A549 (cell line): ENCODE measurements at regions not wholly inside any gene's neighbourhood (a gene's known extent, or its start where the extent isn't known, plus 50 kb on each side); places are given as distances from the start of the nearest gene placed in this dataset.

ENCODE experiments used
- ATAC-seq, 2 experiments: fragments of 200-7000 bp in 1 of 2; fragments of >200 bp in 1 of 2; cut with Nextera tagmentation in 1 of 2; cut with Tn5 transposase in 1 of 2; 3 replicates each; pipeline versions ENCODE4 v1.8.0 to v1.9.1; 2018 to 2020; ENCODE audit warnings: mild to moderate bottlenecking in 1 of 2, moderate library complexity in 1 of 2
- CTCF ChIA-PET: fragments of 300-600 bp; sonication (Branson Sonifier 250); formaldehyde crosslinking; extraction: SDS; loops from one replicate; lab custom pipeline; 2021; ENCODE audit warnings: antibody characterized with exemption, inconsistent platforms; lab: Yijun Ruan, JAX
- POLR2A ChIA-PET: fragments of 350-600 bp; formaldehyde crosslinking; extraction: SDS; loops from one replicate; lab custom pipeline; 2021; ENCODE audit warnings: antibody characterized with exemption, inconsistent platforms; lab: Yijun Ruan, JAX
- DNase-seq, 2 experiments: peaks; one replicate each; pipeline versions ENCODE4 v3.0.0 to v3.0.0-alpha.2; 2011 to 2016; ENCODE audit warnings: low read depth in 1 of 2, low spot score in 1 of 2
- FAIRE-seq: peaks from 2 replicates; lab custom pipeline; 2011; peaks lifted over from hg19 to GRCh38; lab: Jason Lieb, UNC
- H3K27ac ChIP-seq, 2 experiments: fragments of >200 bp; sonication (Bioruptor Twin); formaldehyde crosslinking; 3 replicates each; pipeline ENCODE4 v1.5.1; 2016 to 2017
- H3K4me1 ChIP-seq: fragments of >200 bp; sonication (Bioruptor Twin); formaldehyde crosslinking; 3 replicates; pipeline ENCODE4 v1.6.1; 2016
- H3K4me2 ChIP-seq: fragments of >200 bp; sonication (Bioruptor Twin); formaldehyde crosslinking; 3 replicates; pipeline ENCODE4 v1.6.1; 2016
- H3K4me3 ChIP-seq: fragments of >200 bp; sonication (Bioruptor Twin); formaldehyde crosslinking; 3 replicates; pipeline ENCODE4 v1.5.1; 2016
- H3K9me3 ChIP-seq: fragments of >200 bp; sonication (Bioruptor Twin); formaldehyde crosslinking; 3 replicates; pipeline ENCODE4 v1.6.1; 2016
- CBX8 ChIP-seq: fragments of 200-600 bp; sonication (generic); IDR thresholded peaks from 2 replicates; pipeline ENCODE4 v1.6.1; 2016
- CEBPB ChIP-seq, 2 experiments: fragments of >200 bp in 1 of 2; sonication (Bioruptor Twin) in 1 of 2; formaldehyde crosslinking in 1 of 2; IDR thresholded peaks; 2 replicates each; pipeline ENCODE4 v1.6.1; 2012 to 2016
- E2F6 ChIP-seq: IDR thresholded peaks from 2 replicates; pipeline ENCODE4 v1.6.1; 2012; ENCODE audit warnings: low read depth, borderline replicate concordance
- EHF ChIP-seq: fragments of 250-450 bp; sonication (Bioruptor Pico); IDR thresholded peaks from 2 replicates; pipeline ENCODE4 v1.5.0; 2020; ENCODE audit warnings: mild to moderate bottlenecking
- ELK1 ChIP-seq: fragments of 150-350 bp; IDR thresholded peaks from 2 replicates; pipeline ENCODE4 v1.6.1; 2014; ENCODE audit warnings: low read depth, mild to moderate bottlenecking, low read length
- FOSB ChIP-seq: fragments of 250-450 bp; sonication (Bioruptor Pico); IDR thresholded peaks from 2 replicates; pipeline ENCODE4 v1.5.0; 2020; ENCODE audit warnings: mild to moderate bottlenecking, moderate library complexity
- FOSL2 ChIP-seq, 2 experiments: fragments of 450-650 bp in 1 of 2; fragments of >200 bp in 1 of 2; sonication (Bioruptor Twin) in 1 of 2; formaldehyde crosslinking; IDR thresholded peaks; 2 replicates each; pipeline versions ENCODE4 v1.5.0 to v1.6.1; 2016 to 2020; ENCODE audit warnings: mild to moderate bottlenecking in 1 of 2, moderate library complexity in 1 of 2
- HMGXB4 ChIP-seq: fragments of 250-450 bp; sonication (Bioruptor Pico); IDR thresholded peaks from 2 replicates; pipeline ENCODE4 v1.5.0; 2021; ENCODE audit warnings: mild to moderate bottlenecking, moderate library complexity, borderline replicate concordance
- HOXB13 ChIP-seq: fragments of 250-450 bp; sonication (Bioruptor Pico); IDR thresholded peaks from 2 replicates; pipeline ENCODE4 v1.5.0; 2020; ENCODE audit warnings: low read depth, mild to moderate bottlenecking, moderate library complexity
- HOXB5 ChIP-seq: fragments of 250-450 bp; sonication (Bioruptor Pico); IDR thresholded peaks from 2 replicates; pipeline ENCODE4 v1.5.0; 2020; ENCODE audit warnings: mild to moderate bottlenecking, moderate library complexity
- JUN ChIP-seq, 2 experiments: fragments of >200 bp; sonication (Bioruptor Twin); formaldehyde crosslinking; IDR thresholded peaks; 2 replicates in 1 of 2; 3 replicates in 1 of 2; pipeline ENCODE4 v1.6.1; 2016 to 2017
- JUNB ChIP-seq: fragments of >200 bp; sonication (Bioruptor Twin); formaldehyde crosslinking; IDR thresholded peaks from 2 replicates; pipeline ENCODE4 v1.6.1; 2016
- KDM5A ChIP-seq: fragments of 200-600 bp; sonication (generic); IDR thresholded peaks from 2 replicates; pipeline ENCODE4 v1.6.1; 2016; ENCODE audit warnings: antibody characterized with exemption, mild to moderate bottlenecking
- NR3C1 ChIP-seq: fragments of >200 bp; sonication (Bioruptor Twin); formaldehyde crosslinking; IDR thresholded peaks from 3 replicates; pipeline ENCODE4 v1.6.1; 2017
- PBX3 ChIP-seq: IDR thresholded peaks from 2 replicates; pipeline ENCODE4 v1.6.1; 2012
- POLR2A ChIP-seq: IDR thresholded peaks from 2 replicates; pipeline ENCODE4 v1.6.1; 2012; ENCODE audit warnings: mild to moderate bottlenecking, low read length
- RAD21 ChIP-seq, 2 experiments: fragments of >200 bp in 1 of 2; sonication (Bioruptor Twin) in 1 of 2; formaldehyde crosslinking in 1 of 2; IDR thresholded peaks in 1 of 2; conservative IDR thresholded peaks in 1 of 2; 2 replicates in 1 of 2; 3 replicates in 1 of 2; pipeline ENCODE4 v1.6.1; 2012 to 2018; ENCODE audit warnings: inconsistent platforms in 1 of 2
- RARB ChIP-seq: fragments of 250-450 bp; sonication (Bioruptor Pico); IDR thresholded peaks from 2 replicates; pipeline ENCODE4 v1.8.0; 2021; ENCODE audit warnings: mild to moderate bottlenecking, moderate library complexity
- SMC3 ChIP-seq: fragments of >200 bp; sonication (Bioruptor Twin); formaldehyde crosslinking; IDR thresholded peaks from 3 replicates; pipeline ENCODE4 v1.6.1; 2018; ENCODE audit warnings: inconsistent platforms
- TFCP2L1 ChIP-seq: fragments of 250-450 bp; sonication (Bioruptor Pico); IDR thresholded peaks from 2 replicates; pipeline ENCODE4 v1.5.0; 2021; ENCODE audit warnings: mild to moderate bottlenecking
- TP53 ChIP-seq: fragments of 250-450 bp; sonication (Bioruptor Pico); IDR thresholded peaks from 2 replicates; pipeline ENCODE4 v1.5.0; 2021; ENCODE audit warnings: mild to moderate bottlenecking, moderate library complexity
- USF2 ChIP-seq: fragments of 450-650 bp; IDR thresholded peaks from 2 replicates; pipeline ENCODE4 v1.6.1; 2014; ENCODE audit warnings: antibody characterized with exemption
- ZNF302 ChIP-seq: fragments of 250-450 bp; sonication (Bioruptor Pico); IDR thresholded peaks from 2 replicates; pipeline ENCODE4 v1.9.0; 2021; ENCODE audit warnings: inconsistent platforms, mild to moderate bottlenecking, moderate library complexity
- WGBS: methylation state at CpG from one replicate; pipeline ENCODE4 v1.1.6; 2017; ENCODE audit errors: missing lambda C conversion rate; 5-methylcytosine and 5-hydroxymethylcytosine counted together

- Histone ChIP-seq H3K4me3 (no peak overlapping the region), H3K27ac (no peak overlapping the region), H3K9me3 (0 out of 3 replicates have a peak, but pooled peaks cover 3% of the 10 kb centered on the region), H3K4me1 (no peaks in the 10 kb centered on the region), H3K4me2 (no peak overlapping the region)
- TF ChIP-seq ZNF302 (CRISPR knock-in tag) (no peak), HMGXB4 (CRISPR knock-in tag) (no peak), HOXB5 (CRISPR knock-in tag) (no peak), SMC3 (no peak), USF2 (no peak), RAD21 (conservative IDR thresholded peaks at IDR 0.05 in 1 of 2, IDR thresholded peaks at IDR 0.05 in 1 of 2) (no peak), RARB (CRISPR knock-in tag) (no peak), FOSB (no peak), CEBPB (IDR thresholded peaks at IDR 0.05) (no peak), TP53 (CRISPR knock-in tag) (no peak), NR3C1 (no peak), JUNB (no peak), POLR2A (no peak)
- FAIRE-seq, result no peak
- ChIA-PET CTCF (interaction anchor here (1.1 kb wide), 1 partner anchor 125 kb away, joined by 3 read pairs; no protein-coding TSS in a partner anchor), POLR2A (no interaction called here)
- no peak for ATAC-seq
- no peak for DNase-seq
- WGBS, result 57% methylated on average over 7 of the region's 7 CpGs
Measured at GRCh38 chr10:124264271-124264670, 154.5 kb downstream of the OAT start.

GRCh38 chr10:124263726-124264125 lies 155.0 kb downstream of the OAT start:
- ChIA-PET CTCF (no interaction called here), POLR2A (no interaction called here)
- H3K4me2 ChIP-seq, result no peak overlapping the region
- H3K27ac ChIP-seq, result no peak overlapping the region
- no peaks in the 10 kb centered on the region for H3K4me1 ChIP-seq
- DNase-seq, result no peak
- no peak overlapping the region for H3K4me3 ChIP-seq
- H3K9me3 ChIP-seq, result 0 out of 3 replicates have a peak, but pooled peaks cover 3% of the 10 kb centered on the region
- 24% methylated on average over 4 of the region's 5 CpGs for WGBS
- ATAC-seq, result no peak
- no peak for FAIRE-seq
- TF ChIP-seq PBX3 (no peak), ELK1 (no peak), TFCP2L1 (CRISPR knock-in tag) (no peak), RAD21 (conservative IDR thresholded peaks at IDR 0.05 in 1 of 2, IDR thresholded peaks at IDR 0.05 in 1 of 2) (no peak), TP53 (CRISPR knock-in tag) (no peak), FOSL2 (IDR thresholded peaks at IDR 0.05) (no peak), FOSL2 (CRISPR knock-in tag; IDR thresholded peaks at IDR 0.05) (no peak), CBX8 (no peak), KDM5A (no peak), E2F6 (no peak), JUN (IDR thresholded peaks at IDR 0.05) (no peak), FOSB (no peak), CEBPB (IDR thresholded peaks at IDR 0.05) (no peak), HOXB13 (CRISPR knock-in tag) (no peak), NR3C1 (no peak), EHF (CRISPR knock-in tag) (no peak)
